Effector CD8-positive, alpha-beta T cell (primary cell): ENCODE measurements at regions not wholly inside any gene's neighbourhood (a gene's known extent, or its start where the extent isn't known, plus 50 kb on each side); places are given as distances from the start of the nearest gene placed in this dataset.

ENCODE experiments used
- DNase-seq: peaks from one replicate; lab custom pipeline; 2025; lab: John Stamatoyannopoulos, UW

DNA sequence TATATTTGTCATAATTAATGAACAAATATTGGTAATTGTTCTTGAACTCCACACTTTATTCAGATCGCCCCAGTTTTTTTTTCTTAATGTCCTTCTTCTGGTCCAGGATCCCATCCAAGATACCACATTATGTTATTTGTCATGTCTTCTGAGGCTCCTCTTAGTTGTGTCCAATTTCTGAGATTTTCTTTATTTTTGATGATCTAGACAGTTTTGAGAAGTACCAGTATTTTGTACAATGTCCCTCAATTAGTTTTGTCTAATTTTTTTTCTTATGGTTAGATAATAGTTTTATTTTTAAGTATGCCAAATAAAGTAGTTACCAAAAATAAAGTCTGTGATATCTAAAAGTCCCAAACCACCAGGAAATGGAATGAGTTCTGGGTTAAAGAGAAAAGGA is 440.8 kb upstream of the ATP2B1 start:
- DNase-seq, result no peak

DNA sequence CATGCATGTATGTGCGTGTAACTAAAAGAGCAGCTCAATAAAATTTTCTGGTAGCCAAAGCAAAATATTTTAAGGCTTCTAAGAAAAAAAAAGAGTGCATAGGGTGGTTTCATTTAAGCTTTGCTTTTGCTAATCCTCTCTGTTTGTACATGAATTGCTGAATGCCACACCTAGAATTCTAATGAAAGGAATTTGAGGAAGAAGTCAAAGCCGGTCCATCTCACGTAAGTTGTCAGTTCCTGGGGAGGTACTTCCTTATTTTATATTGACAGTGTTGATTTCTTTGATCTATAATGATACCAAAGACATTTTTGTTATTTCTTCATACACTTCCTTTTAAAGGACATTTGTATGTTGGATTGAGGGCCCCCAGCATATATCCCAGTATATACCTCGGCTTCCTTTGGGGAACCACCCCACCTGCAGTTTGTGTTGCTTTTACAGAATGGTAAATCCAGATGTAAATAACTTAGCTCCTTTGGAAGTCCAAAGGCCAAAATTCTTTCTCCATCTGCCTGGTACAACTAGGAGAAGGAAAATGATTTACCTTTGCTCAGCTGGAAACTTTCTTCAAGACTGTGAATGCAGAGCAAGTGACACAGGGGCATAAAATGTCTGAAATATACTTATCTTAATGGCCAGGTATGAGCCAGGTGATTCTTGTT is 420.9 kb upstream of the ATP2B1 start:
- DNase-seq, result no peak

DNA sequence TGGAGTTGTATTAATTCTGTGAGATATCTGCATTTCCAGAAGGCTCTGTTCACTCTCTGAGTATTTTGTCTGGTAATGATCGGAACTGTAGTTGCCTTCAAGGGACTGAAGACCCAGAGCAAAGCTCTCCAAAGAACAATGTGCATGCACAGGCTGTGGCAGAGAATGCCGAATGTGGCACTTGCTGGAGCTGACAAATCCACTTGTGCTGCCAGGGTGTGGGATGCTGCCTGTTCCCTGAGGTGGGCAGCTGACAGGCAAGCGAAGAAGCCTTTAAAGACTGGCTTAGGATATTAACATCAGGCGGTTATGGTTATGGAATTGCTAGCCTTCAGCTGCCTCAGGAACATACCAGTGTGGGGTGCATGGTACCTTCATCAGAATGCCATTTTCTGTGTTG is 419.9 kb upstream of the ATP2B1 start:
- no peak for DNase-seq

DNA sequence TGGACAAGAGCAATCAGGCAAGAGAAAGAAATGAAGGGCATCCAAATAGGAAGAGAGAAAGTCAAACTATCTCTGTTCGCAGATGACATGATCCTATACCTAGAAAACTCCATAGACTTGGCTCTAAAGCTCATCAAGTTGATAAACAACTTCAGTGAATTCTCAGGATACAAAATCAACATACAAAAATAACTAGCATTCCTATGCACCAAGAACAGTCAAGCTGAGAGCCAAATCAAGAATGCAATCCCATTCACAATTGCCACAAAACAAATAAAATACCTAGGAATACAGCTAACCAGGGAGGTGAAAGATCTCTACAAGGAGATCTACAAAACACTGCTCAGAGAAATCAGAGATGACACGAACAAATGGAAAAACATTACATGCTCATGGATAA is 417.5 kb upstream of the ATP2B1 start:
- DNase-seq, result no peak

DNA sequence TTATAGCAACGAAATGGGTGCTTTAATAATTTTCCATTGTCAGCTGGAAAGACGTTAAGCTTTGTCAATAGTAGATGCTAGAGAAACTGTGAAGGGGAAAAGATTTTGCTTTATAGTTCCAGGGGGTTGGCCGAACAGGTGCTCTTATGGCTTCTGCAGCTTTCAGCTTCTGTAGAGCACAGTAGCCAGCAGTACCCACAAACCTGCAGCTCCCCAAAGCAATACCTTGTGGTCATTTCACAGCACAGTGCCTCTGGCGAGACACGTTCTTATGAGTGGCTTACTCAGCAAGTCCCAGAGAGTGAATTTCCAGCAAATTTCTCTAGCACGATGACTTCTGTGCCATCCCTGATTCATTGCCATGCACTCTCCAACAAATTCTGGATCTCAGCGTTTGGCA is 416.3 kb upstream of the ATP2B1 start:
- no peak for DNase-seq

DNA sequence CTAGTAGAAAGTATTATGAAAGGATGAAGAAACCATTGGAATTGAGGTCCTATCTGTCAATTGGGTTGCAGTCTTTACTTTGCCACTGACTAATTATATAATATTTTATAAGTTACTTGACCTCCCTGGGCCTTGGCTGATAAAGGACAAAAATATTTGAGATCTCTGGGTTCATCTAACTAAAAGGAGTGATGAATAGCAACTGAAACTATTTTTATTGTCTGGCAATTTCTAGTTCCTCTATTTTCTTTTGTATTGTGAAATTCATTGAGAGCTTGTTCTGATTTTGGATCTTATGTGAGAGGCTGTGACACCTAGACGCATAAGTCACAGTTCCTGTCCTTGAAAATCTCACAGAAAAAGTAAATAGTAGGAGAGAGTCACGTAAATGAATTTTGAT is 415.7 kb upstream of the ATP2B1 start:
- no peak for DNase-seq

DNA sequence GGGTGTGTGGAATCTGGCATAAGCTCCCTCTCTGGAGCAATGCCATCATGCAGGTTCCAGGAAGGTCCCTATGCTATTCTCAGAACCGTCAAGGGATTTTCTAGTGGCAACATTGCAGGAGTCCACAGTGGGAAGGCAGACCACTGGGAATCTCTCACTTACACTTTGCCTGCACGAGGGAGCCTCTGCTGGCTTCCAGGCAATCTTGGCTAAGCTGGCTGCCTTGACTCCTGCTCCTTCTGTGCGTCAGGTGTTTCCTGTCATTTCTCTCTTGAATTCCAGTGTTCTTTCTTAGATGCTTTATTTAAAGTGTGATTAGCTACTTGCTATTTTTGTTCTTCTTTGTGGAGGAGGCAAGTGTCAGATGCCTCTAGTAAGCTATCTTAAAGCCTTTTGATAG is 414.0 kb upstream of the ATP2B1 start:
- no peak for DNase-seq

DNA sequence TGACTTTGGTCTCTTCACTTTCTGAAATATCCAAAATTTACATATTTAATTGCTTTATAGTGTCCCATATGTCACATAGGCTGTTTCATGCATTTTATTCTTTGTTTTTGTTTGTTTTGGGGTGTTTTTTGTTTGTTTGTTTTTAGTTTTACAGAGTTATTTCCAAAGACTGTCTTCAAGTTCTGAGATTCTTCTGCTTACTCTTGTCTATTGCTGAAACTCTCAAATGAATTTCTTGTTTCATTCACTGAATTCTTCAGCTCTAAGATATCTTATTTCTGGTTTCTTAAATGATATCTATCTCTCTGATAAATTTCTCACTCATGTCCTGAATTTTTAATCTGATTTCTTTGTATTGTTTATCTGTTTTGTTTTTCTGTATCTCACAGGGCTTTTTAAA is 412.0 kb upstream of the ATP2B1 start:
- no peak for DNase-seq

DNA sequence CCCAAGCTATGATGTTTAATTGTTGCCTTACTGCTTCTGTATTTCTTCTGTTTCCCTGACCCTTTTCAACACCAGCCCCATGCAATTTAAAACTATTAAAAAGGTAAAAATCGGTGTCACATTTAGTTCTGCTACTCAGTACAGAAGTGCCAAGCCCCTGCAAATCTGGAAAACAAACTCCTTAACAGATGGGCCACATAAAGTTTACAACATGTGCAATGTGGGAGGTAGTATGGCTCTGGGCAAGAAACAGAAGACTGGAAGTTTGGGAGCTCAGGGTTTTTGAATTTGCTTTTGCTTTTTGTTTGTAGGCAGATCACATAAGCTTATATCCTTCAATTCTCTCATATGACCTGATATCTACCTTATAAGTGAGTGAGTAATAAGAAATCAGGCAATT is 404.0 kb upstream of the ATP2B1 start:
- no peak for DNase-seq

DNA sequence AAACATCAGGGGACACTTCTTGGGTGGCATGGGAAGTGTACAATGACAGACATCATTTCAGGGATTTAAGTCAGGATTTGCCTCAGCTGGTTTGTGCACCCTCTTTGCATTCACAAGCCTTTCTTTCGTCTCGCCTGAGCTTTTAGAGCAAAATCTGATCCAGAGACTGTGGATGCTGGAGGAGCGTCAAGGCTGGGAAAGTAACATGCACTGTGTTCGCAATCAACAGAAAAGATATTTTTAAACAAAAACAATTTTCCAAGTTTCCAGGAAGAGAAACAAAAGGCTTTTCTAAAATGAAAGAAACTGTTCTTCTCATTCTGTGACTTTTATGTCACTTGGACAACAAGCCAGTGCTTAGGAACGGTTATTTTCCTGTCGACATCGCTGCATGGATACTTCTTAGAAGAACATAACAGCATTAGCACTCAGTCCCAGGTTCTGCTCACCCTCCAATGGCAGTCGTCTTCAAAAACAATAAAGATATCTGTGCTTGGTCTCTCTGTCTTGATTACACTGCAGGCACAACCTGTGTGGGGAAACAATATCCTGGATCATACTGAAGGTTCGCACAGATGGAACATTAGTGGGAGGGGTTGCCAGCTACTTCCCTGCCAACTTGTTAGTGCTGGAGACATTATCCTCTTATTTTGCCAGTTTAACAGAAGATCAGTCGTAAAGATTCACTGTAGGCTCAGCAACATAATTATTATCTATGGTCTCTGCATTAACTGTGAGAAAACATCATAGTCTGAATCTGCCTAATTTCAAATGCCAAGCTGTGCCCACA is 403.3 kb upstream of the ATP2B1 start:
- no peak for DNase-seq

DNA sequence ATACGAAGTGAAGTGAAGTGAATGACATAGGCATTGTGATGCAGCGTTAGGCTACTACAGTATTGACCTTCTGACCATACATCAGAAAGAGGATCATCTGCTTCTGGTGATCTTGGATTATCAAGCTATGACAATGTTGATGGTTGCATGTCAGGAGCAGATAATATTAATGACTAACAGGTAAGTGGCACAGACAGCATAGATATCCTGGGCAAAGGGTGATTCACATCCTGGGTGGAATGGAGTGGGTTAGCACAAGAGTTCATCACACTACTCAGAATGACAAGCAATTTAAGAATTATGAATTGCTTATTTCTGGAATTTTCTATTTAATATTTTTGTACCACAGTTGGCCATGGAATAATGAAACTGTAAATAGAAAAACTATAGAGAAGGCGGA is 397.9 kb upstream of the ATP2B1 start:
- DNase-seq, result no peak

DNA sequence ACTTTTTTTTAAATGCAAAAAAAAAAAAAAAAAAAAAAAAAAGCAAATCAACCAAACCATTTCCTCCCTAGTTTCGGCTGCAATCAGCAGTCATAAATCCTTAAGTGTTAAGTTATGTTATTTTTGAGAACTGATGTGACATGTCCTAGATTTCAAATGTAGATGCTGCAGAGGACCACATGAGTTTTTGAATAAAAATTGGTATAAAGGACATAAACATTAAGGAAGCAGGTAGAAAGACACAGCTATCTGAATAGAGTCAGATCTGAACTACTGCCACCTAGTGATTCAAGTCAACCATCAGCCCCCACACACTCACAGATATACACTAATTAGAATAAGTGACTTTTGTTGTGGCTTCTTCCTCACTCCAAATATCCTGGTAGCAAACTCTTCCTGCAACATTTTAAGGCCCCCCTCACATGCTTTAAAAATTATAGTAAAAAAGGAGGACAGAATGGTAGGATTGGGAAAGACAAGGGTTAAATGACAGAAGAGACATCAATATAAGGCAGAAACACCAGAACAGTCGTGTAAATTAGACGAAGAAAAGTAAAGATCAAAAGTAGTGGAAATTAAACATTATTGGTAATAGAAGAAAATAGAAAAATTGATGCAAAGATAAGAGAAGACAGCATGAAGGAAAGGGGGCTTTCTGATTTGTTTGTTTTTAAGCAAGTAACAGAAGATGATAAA is 394.5 kb upstream of the ATP2B1 start:
- DNase-seq, result no peak

DNA sequence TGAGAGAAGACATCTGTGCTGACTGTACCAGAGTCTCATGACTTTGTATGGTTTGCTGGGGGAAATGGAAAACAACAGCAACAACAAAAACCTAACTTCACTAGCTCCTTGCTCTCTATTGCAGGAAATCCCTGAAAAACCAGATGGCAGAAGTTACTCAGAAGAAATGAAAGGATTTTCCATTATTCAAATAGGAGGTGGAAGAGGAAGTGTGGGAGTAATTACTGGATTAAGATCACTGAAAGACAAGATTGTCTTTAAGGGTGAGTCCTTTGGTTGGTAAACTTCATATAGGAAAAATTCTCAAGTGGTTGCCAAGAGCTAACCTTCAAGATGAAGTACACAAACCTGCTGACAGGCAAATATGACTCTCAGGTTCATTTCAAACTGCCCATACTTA is 391.9 kb upstream of the ATP2B1 start:
- DNase-seq, result no peak

DNA sequence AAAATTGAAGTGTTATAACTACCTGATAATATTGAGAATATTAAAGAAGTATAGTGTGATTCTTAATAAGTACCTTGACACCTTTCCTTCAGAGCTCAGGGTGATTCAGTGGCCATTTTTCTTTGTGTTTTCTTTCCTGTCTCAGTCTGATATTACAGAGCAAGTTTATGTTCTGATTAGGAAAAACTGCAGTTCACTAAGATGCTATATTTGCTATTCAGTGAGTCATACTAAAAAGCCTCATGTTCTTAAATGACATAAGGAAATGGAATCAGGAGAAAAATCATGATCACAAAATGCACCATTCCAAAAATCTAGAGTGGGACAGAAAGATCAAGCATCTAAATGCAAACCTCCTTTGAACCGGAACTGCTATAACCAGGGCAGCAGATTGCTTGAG is 390.6 kb upstream of the ATP2B1 start:
- no peak for DNase-seq

DNA sequence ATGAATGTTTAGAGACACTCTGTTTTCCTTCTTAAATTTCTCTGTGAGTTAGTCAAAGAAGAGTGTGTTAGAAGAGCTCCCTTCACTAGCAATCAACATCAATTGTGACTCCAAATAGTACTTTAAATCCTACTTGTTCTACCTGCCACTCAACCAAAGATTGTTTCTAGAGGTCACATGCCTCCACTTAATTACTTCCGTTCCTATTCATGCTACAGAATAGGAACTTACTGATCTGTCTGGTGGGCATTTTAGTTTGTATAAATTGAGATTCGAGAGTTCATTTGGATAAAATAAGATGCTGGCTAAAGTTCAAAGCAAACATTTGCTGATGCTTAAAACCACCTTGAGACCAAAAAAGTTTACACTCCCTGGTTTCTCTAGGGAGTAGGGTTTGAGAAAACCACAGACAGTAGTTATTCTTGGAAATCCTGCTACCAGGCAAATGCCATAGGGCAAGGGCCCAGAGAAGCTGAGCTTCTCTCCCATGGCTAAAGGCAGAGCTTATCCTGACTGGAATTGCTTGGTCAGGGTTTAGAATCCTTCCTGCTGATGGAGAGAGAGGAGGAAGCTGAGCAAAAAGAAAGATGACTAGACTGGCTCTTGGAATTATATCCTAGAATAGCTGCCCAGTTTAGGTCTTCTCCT is 389.6 kb upstream of the ATP2B1 start:
- DNase-seq, result no peak

DNA sequence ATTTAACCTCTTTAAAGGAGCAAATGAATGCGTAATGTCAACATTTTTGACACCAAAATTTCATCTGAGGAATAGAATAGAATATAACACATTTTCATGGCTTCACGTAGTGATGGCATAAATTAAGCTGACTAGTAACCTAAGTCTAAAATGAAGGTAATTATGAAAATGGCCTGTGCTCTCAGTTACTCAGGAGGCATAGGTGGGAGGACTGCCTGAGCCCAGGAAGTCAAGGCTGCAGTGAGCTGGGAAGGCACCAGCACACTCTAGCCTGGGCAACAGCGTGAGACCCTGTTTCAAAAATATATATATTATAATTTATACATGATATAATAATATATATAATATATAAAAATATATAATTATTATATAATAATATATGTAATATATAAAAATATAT is 383.2 kb upstream of the ATP2B1 start:
- no peak for DNase-seq

DNA sequence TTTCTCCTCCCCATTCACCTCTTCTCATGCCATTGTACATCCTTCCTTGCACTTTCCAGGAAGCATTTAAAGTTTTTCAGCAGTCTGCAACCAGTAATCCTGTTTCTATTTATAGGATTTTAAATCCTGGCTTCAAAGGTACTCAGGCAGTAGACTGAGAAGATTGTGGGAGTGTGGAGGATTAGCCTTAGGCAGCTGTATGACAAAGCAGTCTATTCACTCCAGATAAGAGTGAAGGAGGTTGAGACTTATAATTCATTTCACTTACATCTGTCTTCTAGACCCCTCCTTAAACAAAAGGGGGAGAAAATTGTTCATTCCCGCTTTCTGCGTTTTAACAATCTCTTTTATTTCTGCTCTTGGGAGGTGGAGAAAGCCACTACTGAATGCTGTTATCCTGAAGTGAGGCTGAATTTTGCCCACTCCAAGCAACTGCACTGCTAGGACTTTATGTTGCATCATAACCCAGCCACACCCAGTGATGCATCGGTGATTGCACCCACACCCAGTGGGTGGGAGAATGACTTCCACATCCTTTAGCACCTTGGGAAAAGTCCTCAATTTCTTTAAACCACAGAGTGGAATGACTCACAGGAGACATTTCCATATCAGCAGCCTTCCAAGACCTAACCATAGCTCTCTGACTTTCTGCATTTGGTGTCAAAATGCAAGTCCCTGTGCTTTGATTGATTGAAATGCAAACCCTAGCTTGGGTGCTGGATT is 382.5 kb upstream of the ATP2B1 start:
- DNase-seq, result no peak

DNA sequence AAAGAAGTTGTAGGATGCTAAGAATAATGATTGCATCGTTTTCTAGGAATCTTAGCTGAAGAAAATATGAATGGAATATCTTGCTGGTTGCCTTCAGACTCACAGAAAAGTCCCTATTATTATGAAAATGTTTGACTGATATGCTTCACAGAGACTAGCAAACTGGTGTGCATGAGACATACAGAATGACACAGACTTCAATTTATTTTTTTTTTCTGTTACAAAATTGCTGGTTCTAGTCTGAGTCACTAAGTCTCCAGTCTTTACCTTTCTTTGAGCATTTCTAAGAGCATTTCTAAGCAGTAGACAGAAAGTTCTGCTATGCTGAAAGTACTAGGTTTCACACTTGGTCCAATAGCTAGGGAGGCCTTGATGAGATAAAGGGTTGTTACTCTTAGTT is 377.6 kb upstream of the ATP2B1 start:
- DNase-seq, result no peak

DNA sequence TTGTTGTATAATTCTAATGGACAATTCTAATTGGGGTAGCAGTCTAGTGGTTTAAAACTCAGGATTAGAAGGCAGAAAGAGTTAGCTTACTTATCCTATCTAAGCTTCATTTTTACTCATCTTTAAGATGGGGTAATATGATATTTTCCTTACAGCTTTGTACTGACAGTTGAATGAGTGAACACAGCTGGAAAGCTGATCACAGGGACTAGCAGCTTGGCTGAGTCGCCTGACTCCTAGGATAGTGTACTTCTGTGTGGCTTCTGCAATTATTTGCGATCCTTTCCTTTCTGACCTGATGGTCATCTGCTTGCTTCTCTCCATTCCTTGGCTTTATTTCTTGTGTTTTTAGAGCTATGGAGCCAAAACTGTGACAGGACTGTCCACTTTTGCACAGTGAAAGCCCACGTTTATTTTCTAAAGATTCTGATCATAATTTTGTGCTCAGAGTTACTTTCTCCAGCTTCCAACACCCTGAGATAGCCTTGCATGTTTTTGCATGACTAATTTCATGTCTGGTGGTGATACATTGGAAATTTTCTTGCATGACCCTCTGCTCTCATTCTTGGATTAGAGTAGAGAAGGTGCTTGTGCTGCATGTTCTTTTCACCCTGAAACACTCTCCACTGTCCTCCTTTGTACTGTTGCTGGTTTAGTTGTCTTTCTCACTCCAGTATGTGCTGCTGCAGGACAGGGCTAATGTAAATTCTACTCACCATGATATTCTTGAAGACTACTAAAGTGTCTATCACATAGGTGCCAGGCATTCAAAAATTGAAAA is 377.0 kb upstream of the ATP2B1 start:
- DNase-seq, result no peak

DNA sequence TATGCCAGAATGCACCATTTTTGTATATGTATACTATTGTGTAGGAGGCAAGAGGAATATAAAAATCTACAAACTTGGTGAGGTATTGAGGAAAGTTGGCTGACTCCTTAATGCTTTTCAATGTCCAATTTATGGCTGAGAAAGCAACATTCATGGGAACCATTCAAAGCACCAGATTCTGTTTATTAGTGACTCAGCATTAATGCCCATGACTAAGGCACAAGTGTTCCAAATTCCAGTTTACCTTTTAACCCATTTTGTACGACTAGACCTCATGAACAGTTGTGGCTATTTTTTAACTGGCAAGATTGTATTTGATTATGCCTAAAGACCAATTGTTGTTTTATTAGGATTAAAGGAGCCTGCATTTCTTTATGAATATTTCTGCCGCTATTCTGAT is 375.4 kb upstream of the ATP2B1 start:
- DNase-seq, result no peak

DNA sequence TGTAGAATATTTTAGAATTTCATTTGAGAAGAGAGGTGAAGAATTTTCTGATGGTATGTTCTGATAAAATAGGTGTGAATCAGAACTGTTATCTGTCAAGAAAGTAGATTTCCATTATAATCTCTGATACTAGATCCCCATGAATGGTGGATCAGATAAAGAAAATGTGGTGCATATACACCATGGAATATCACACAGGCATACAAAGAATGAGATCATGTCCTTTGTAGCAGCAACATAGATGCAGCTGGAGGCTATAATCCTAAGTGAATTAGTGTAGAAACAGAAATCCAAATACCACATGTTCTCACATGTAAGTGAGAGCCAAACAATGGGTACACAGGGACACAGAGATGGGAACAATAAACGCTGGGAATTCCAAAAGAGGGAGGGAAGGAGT is 372.0 kb upstream of the ATP2B1 start:
- DNase-seq, result no peak
